ENCODE measurements at regions not wholly inside any gene's neighbourhood (a gene's known extent, or its start where the extent isn't known, plus 50 kb on each side); places are given as distances from the start of the nearest gene placed in this dataset.

DNA sequence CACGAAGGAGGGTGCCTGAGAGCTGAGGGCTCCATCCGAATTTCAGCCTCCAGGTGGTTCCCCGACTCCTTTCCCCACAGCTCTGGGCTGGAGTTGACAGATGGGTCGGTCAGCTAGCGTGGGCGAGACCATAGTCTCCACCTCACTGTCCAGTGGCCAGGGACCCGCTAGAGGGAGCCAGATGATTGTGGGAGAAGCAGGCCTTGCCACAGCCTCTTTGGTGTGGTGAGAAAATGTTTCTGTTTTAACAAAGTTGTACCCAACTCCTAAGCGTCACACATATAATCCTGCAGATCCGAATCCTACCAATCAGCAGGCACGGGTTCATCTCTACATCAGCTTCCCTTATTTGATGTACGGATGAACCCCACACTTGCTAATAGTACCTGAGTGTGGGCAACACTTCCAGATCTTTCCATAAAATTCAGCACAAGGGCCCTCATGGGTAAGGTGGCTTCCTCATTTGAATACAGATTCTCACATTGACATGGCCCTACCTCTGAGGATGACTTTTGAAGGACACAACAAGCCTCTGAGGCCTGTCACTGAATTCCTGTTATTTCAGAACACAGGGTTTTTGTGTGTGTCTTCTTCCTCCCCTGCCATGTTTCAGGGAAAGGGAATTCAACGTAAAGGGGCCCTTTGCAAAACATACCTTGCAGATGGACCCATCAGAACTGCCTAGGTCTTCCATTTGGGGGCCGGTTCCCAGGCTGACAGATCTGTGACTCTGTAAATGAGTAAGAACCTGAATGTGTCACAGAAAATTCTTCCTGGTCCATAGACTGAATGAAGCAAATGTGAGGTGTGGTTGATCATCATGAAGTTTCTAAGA is 103.2 kb upstream of the DUSP22 start (continued):
- TF ChIP-seq ZNF398 (tag by site-specific recombination; IDR thresholded peaks at IDR 0.05) (no peak), KLF16 (tag by site-specific recombination; IDR thresholded peaks at IDR 0.05) (no peak), INSM2 (tag by site-specific recombination; IDR thresholded peaks at IDR 0.05) (no peak), ZNF777 (tag by site-specific recombination; IDR thresholded peaks at IDR 0.05; ENCODE audit: borderline replicate concordance) (no peak), ZNF239 (tag by site-specific recombination; IDR thresholded peaks at IDR 0.05) (no peak), PBX3 (CRISPR knock-in tag; IDR thresholded peaks at IDR 0.05) (no peak), ZNF2 (tag by site-specific recombination; IDR thresholded peaks at IDR 0.05) (0 out of 2 replicates have a peak, but pooled peaks have one; percentile 57), ZNF654 (tag by site-specific recombination; IDR thresholded peaks at IDR 0.05; ENCODE audit: low read depth) (peak; percentile 98), ZNF426 (tag by site-specific recombination; IDR thresholded peaks at IDR 0.05) (no peak), ZBTB7A (tag by site-specific recombination; IDR thresholded peaks at IDR 0.05; ENCODE audit: low read depth) (no peak), ZFP69B (tag by site-specific recombination; IDR thresholded peaks at IDR 0.05) (peak; percentile 18; the same call in 1 of the 2 replicates), ZNF10 (tag by site-specific recombination; IDR thresholded peaks at IDR 0.05) (no peak), EGR2 (tag by site-specific recombination; IDR thresholded peaks at IDR 0.05; ENCODE audit: low read depth) (0 out of 2 replicates have a peak, but pooled peaks have one; percentile 22), ZNF621 (tag by site-specific recombination; IDR thresholded peaks at IDR 0.05) (no peak), ZNF596 (tag by site-specific recombination; IDR thresholded peaks at IDR 0.05) (no peak), ZNF555 (tag by site-specific recombination; conservative IDR thresholded peaks at IDR 0.05) (no peak), KLF7 (tag by site-specific recombination; IDR thresholded peaks at IDR 0.05; ENCODE audit: borderline replicate concordance) (no peak), REPIN1 (tag by site-specific recombination; IDR thresholded peaks at IDR 0.05; ENCODE audit: low read depth) (no peak), ZNF670 (tag by site-specific recombination; IDR thresholded peaks at IDR 0.05; ENCODE audit: low read depth) (no peak), ZNF394 (tag by site-specific recombination; IDR thresholded peaks at IDR 0.05; ENCODE audit: borderline replicate concordance) (no peak), WT1 (tag by site-specific recombination; IDR thresholded peaks at IDR 0.05) (no peak), ZNF473 (tag by site-specific recombination; IDR thresholded peaks at IDR 0.05) (no peak), ZNF626 (tag by site-specific recombination; IDR thresholded peaks at IDR 0.05) (no peak), ZNF223 (tag by site-specific recombination; IDR thresholded peaks at IDR 0.05) (no peak), TSHZ1 (tag by site-specific recombination; IDR thresholded peaks at IDR 0.05; ENCODE audit: borderline replicate concordance) (no peak)
- TF ChIP-seq, protein P1, sequence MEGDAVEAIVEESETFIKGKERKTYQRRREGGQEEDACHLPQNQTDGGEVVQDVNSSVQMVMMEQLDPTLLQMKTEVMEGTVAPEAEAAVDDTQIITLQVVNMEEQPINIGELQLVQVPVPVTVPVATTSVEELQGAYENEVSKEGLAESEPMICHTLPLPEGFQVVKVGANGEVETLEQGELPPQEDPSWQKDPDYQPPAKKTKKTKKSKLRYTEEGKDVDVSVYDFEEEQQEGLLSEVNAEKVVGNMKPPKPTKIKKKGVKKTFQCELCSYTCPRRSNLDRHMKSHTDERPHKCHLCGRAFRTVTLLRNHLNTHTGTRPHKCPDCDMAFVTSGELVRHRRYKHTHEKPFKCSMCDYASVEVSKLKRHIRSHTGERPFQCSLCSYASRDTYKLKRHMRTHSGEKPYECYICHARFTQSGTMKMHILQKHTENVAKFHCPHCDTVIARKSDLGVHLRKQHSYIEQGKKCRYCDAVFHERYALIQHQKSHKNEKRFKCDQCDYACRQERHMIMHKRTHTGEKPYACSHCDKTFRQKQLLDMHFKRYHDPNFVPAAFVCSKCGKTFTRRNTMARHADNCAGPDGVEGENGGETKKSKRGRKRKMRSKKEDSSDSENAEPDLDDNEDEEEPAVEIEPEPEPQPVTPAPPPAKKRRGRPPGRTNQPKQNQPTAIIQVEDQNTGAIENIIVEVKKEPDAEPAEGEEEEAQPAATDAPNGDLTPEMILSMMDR (tag by site-specific recombination; IDR thresholded peaks at IDR 0.05) = peak; percentile 94
- TF ChIP-seq, protein P2, sequence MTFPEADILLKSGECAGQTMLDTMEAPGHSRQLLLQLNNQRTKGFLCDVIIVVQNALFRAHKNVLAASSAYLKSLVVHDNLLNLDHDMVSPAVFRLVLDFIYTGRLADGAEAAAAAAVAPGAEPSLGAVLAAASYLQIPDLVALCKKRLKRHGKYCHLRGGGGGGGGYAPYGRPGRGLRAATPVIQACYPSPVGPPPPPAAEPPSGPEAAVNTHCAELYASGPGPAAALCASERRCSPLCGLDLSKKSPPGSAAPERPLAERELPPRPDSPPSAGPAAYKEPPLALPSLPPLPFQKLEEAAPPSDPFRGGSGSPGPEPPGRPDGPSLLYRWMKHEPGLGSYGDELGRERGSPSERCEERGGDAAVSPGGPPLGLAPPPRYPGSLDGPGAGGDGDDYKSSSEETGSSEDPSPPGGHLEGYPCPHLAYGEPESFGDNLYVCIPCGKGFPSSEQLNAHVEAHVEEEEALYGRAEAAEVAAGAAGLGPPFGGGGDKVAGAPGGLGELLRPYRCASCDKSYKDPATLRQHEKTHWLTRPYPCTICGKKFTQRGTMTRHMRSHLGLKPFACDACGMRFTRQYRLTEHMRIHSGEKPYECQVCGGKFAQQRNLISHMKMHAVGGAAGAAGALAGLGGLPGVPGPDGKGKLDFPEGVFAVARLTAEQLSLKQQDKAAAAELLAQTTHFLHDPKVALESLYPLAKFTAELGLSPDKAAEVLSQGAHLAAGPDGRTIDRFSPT (tag by site-specific recombination; IDR thresholded peaks at IDR 0.05) = no peak

Measured in HEK293 (cell line).